NCI-H146 (cell line): ENCODE measurements at regions not wholly inside any gene's neighbourhood (a gene's known extent, or its start where the extent isn't known, plus 50 kb on each side); places are given as distances from the start of the nearest gene placed in this dataset.
"Not testable (repeated sequence)": the region's sequence is repeated elsewhere in the genome, so short reads cannot be mapped to it uniquely, and the experiment has no call there.

Experiments used
- DNase-seq: peaks from one replicate; lab custom pipeline; 2025; lab: John Stamatoyannopoulos, UW

GRCh38 chr5:123717139-123717538, 205.2 kb downstream of the CSNK1G3 start:
- no peak for DNase-seq

GRCh38 chr5:123710031-123710430, 198.1 kb downstream of the CSNK1G3 start:
- DNase-seq, result no peak

- no peak for DNase-seq
These were observed 197.4 kb downstream of the CSNK1G3 start for GRCh38 chr5:123709422-123709821.

- DNase-seq, result no peak
These were observed 196.3 kb downstream of the CSNK1G3 start for GRCh38 chr5:123708074-123708806.

GRCh38 chr5:123706531-123706930, 194.6 kb downstream of the CSNK1G3 start:
- DNase-seq, result no peak

GRCh38 chr5:123705741-123706140, 193.8 kb downstream of the CSNK1G3 start:
- DNase-seq, result no peak

- DNase-seq, result no peak
These were observed 189.7 kb downstream of the CSNK1G3 start for GRCh38 chr5:123701511-123702200.

- DNase-seq, result no peak
These were observed 188.8 kb downstream of the CSNK1G3 start for GRCh38 chr5:123700624-123701287.

- no peak for DNase-seq
These were observed 187.6 kb downstream of the CSNK1G3 start for GRCh38 chr5:123699571-123699970.

- DNase-seq, result not testable (repeated sequence)
These were observed 187.0 kb downstream of the CSNK1G3 start for GRCh38 chr5:123698937-123699336.

- DNase-seq, result no peak
These were observed 185.0 kb downstream of the CSNK1G3 start for GRCh38 chr5:123696921-123697341.

GRCh38 chr5:123690821-123691220, 178.8 kb downstream of the CSNK1G3 start:
- DNase-seq, result no peak

GRCh38 chr5:123681061-123681460, 169.1 kb downstream of the CSNK1G3 start:
- DNase-seq, result no peak

- peak; percentile 75 for DNase-seq
These were observed 161.1 kb downstream of the CSNK1G3 start for GRCh38 chr5:123673107-123673506.

GRCh38 chr5:123671711-123672456, 159.9 kb downstream of the CSNK1G3 start:
- no peak for DNase-seq

GRCh38 chr5:123671042-123671441, 159.1 kb downstream of the CSNK1G3 start:
- DNase-seq, result peak; percentile 59
